ENCODE measurements at regions not wholly inside any gene's neighbourhood (a gene's known extent, or its start where the extent isn't known, plus 50 kb on each side); places are given as distances from the start of the nearest gene placed in this dataset.

DNA sequence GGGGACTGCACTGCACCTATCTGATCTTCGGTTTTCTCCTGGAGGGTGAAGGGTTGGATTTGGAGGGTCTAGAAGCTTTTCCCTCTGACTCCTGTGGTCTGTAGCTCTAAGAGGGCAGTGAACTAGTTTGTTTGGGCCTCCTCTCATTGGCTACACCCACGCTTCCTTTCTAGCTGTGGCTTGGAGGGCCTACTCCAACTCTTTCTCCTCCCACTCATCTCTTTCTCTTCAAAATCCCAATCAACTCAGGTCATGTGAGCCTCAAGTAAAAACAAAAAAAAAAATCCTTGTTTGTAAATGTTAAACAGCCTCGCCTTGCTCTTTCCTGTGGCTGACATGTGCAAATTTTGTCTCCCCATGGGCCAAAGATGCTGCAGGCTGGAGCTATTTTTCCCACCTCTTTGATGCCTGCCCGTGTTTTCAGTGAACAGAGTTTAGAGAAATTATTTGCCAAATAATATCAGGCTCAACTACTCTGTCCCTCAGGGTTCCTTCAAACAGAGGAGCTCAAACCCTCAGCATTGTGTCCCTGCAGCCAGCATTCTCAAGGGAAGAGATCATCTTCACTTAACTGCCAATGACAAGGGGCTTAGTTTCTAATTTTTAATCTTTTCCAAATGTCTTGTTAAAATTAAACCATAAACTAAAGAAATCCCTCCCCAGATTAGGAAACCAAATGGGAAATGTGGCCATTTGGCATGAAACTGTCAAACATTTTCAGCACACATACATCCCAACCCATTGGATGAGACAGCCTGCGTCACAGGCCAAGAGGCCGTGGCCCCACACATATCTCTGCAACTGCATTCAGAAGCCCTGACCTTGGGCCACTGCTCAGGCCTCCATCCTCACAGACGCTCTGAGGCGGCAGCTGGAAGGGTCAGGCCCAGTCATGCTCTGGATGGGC, 114.8 kb upstream of the THBS1 start:
- Histone ChIP-seq H3K9me3 (no peaks in the 10 kb centered on the region), H3K4me1 (peaks cover 0 to 29% (median 7%) of the 10 kb centered on the region in 6 donors), H3K27me3 (replicated peaks in 1 of 7) (no peaks in the 10 kb centered on the region), H3K27ac (peak overlapping the region in 7 of 8 donors; percentile 37 to 88 (median 71)), H3K4me3 (no peak overlapping the region), H3K36me3 (no peaks in the 10 kb centered on the region)
- TF ChIP-seq POLR2AphosphoS5 (IDR thresholded peaks at IDR 0.05): peak; percentile 64 to 81 (median 78)
- no peak for TF ChIP-seq POLR2A (IDR thresholded peaks at IDR 0.05)
- 73 to 85% (median 81%) methylated on average over 7 to 8 of the region's 8 CpGs for WGBS, 5 donors
- intact Hi-C loops (cut with DNase I; ENCODE audit: low total_unique reads): no loop called here
- peak; percentile 71 for DNase-seq

DNA sequence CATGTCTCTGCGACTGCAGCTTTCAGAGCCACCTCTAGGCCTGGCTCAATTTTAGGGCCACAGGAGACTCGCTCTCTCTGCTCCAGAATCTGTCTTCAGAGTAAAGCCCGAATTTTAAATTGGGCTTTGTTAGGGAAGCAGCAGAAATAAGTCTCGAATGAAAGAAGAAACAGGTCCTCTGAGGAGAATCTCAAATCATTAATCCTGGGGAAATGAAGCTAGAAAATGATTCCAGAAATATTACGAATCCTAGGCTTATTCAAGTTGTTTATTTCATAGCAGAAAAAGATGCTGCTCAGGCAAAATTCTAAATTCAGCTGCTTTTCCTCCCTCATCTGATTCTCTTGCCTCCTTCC, 114.2 kb upstream of the THBS1 start:
- no peak for TF ChIP-seq POLR2A (IDR thresholded peaks at IDR 0.05)
- TF ChIP-seq, protein P1, sequence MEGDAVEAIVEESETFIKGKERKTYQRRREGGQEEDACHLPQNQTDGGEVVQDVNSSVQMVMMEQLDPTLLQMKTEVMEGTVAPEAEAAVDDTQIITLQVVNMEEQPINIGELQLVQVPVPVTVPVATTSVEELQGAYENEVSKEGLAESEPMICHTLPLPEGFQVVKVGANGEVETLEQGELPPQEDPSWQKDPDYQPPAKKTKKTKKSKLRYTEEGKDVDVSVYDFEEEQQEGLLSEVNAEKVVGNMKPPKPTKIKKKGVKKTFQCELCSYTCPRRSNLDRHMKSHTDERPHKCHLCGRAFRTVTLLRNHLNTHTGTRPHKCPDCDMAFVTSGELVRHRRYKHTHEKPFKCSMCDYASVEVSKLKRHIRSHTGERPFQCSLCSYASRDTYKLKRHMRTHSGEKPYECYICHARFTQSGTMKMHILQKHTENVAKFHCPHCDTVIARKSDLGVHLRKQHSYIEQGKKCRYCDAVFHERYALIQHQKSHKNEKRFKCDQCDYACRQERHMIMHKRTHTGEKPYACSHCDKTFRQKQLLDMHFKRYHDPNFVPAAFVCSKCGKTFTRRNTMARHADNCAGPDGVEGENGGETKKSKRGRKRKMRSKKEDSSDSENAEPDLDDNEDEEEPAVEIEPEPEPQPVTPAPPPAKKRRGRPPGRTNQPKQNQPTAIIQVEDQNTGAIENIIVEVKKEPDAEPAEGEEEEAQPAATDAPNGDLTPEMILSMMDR (IDR thresholded peaks at IDR 0.05 in 8 of 11, conservative IDR thresholded peaks at IDR 0.05 in 3 of 11): peak in 2 of 11 experiments; percentile 19 to 20
- Histone ChIP-seq H3K9me3 (no peaks in the 10 kb centered on the region), H3K27ac (peak overlapping the region in 7 of 8 donors; percentile 63 to 88 (median 71)), H3K4me1 (peaks cover 0 to 29% (median 7%) of the 10 kb centered on the region in 6 donors), H3K36me3 (no peaks in the 10 kb centered on the region), H3K27me3 (replicated peaks in 1 of 7) (no peaks in the 10 kb centered on the region), H3K4me3 (no peak overlapping the region)
- intact Hi-C loops (cut with DNase I; ENCODE audit: low total_unique reads): no loop called here
- 80 to 88% (median 83%) methylated on average over 5 of the region's 5 CpGs for WGBS, 5 donors
- DNase-seq: no peak

DNA sequence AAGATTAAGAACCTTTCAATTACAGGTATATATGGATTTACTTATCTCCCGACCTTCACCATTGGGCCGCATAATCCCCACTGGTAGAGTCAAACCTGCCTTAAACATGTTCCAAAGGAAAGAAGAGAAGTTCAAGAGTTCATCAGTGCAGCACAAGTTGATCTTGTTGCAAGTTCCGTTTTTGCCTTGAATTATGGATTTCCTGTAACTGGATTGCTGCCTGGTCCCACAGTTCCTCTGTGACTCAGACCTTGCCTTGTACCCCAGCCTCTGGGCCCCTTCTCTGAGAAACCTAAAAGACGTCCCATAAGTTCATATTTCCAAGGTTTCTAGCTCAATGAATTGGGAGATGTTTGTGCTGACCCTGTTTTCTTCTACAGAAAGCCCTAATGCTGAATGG, 112.5 kb upstream of the THBS1 start:
- TF ChIP-seq POLR2AphosphoS5 (IDR thresholded peaks at IDR 0.05) (peak in 1 of 3 donors; percentile 82), POLR2A (IDR thresholded peaks at IDR 0.05) (no peak)
- TF ChIP-seq, protein P1 (IDR thresholded peaks at IDR 0.05 in 8 of 11, conservative IDR thresholded peaks at IDR 0.05 in 3 of 11): no peak
- Histone ChIP-seq H3K36me3 (no peaks in the 10 kb centered on the region), H3K27me3 (replicated peaks in 1 of 7) (no peaks in the 10 kb centered on the region), H3K4me1 (peaks cover 0 to 13% (median 2%) of the 10 kb centered on the region in 6 donors), H3K27ac (peak overlapping the region in 7 of 8 donors; percentile 1 to 88 (median 68)), H3K9me3 (no peaks in the 10 kb centered on the region), H3K4me3 (no peak overlapping the region)
- 23 to 38% (median 27%) methylated on average over 4 of the region's 4 CpGs for WGBS, 5 donors
- intact Hi-C loops (cut with DNase I; ENCODE audit: low total_unique reads): no loop called here
- DNase-seq: peak; percentile 62

DNA sequence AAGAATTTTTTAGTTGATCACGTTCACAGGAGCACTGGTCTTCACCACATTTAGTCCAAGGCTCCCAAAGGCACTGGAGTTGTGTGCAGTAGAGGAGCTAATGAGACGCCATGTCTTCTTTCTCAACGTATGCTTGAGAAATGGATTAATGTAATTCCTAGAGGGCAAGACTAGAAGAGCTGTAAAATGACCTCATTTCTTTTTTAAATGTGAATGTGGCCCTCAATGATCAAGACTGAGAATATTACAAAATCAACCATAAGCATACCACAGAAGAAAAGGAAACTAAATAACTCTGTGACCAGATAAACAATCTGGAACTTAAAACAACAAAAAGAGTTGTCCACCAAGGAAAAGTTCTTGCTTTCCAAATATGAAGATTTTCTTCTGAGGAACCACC, 112.1 kb upstream of the THBS1 start:
- Histone ChIP-seq H3K4me1 (peaks cover 0 to 11% (median 2%) of the 10 kb centered on the region in 6 donors), H3K9me3 (no peaks in the 10 kb centered on the region), H3K27me3 (replicated peaks in 1 of 7) (no peaks in the 10 kb centered on the region), H3K4me3 (no peak overlapping the region), H3K36me3 (no peaks in the 10 kb centered on the region), H3K27ac (peak overlapping the region in 7 of 8 donors; percentile 1 to 88 (median 68))
- intact Hi-C loops (cut with DNase I; ENCODE audit: low total_unique reads): no loop called here
- no peak for TF ChIP-seq POLR2A (IDR thresholded peaks at IDR 0.05)
- DNase-seq: no peak
- WGBS, 5 donors: 54 to 81% (median 68%) methylated on average over 3 of the region's 3 CpGs

Measured in spleen (tissue), 11 donors.